Stimulated activated CD8-positive, alpha-beta memory T cell treated with anti-CD3 and anti-CD28 coated beads, Interleukin-12 subunit alpha, Interleukin-12 subunit beta, amount 100 ng/mL, for 24 hours (primary cell): ENCODE measurements at regions not wholly inside any gene's neighbourhood (a gene's known extent, or its start where the extent isn't known, plus 50 kb on each side); places are given as distances from the start of the nearest gene placed in this dataset.

Experiments
- DNase-seq: peaks from one replicate; pipeline ENCODE4 v3.0.0-alpha.2; 2020; ENCODE audit errors: extremely low read depth

DNA sequence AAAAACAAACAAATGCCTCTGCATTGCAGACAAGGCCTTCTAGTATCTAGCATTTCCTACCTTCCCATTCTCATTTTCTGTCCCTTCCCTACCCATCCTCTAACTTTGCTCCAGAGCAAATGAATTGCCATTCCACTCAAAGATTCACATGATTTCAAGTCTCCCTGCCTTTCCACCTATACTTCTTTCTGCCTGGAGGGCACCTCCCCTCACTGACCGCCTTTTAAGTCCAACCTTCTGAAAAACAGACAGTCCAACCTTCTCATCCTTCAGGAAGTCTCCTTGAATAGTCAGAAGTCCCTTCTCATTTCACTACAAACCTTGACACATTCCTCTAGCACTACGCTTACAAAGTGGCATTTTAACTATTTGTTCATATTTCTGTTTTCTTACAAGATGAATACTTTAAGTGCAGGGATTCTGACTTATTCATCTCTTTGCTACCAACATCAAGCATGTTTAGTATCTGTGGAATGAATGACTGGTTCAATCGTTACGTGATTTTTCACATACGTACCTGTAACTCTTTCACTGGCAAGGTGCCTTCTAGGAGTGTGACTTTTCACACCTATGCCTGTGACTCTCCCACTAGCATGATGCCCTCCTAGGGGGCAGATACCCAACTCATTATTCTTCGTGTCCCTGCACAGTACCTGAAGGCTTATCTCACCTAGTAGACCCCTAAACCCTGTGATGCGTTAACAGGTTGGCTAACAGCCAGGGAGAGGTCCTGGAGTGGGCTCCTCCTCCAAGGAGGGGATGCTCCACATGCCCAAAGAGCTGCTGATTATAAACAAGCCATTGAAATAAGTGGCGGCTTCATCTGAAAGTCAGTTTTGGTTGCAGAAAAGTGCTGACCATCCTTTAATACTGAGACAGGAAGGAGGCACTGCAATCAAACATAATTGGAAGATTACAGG is 356.2 kb downstream of the MYCN start:
- DNase-seq = no peak

DNA sequence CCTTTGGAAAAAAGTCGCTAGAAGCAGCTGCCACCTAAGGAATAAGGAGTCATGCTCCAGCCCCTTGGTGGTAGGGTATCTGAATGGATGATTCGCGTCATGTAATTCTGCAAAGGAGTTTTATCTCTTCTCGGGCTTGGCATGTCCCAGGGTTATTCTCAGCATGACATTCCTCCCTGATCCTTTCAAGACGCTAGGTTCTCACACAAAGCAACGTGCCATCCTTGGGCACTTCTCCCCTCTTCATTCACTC is 355.6 kb downstream of the MYCN start:
- DNase-seq = no peak

DNA sequence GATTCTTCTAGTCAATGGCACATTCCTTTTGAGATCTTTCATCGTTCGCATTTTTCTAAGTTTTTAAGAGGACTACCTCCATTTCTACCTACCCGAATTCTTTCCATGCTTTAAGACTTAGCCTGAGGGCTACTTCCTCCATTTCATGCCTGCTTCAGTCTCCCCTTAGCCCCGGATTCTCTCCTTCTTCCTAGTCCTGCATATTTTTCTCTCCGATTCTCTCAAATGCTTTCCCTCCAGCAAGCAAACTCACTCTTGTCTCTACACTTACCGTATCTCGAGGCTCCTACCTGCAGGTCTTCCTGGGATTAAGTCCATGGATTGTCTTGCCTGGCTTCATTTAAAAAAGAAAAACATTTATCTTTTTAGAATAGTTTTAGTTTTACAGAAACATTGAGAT is 354.4 kb downstream of the MYCN start:
- DNase-seq = no peak

DNA sequence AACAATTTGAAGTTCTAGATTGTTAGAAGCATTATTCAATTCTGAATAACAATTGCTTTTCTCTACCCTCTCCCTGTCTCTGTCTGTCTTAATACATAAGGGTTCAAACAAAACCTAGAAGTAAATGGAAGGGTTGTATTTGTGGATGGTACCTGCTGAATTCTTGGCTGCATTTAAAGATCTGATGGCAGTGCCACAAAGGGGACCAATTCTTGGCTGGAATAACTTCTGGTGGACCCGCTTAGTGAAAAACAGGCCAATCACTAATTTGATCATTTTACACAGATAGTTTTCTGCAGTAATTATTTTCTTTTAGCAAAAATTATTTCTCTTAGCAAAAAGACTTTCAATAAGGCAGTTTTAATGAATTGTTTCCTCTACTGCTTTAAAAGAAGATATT is 353.5 kb downstream of the MYCN start:
- no peak for DNase-seq

DNA sequence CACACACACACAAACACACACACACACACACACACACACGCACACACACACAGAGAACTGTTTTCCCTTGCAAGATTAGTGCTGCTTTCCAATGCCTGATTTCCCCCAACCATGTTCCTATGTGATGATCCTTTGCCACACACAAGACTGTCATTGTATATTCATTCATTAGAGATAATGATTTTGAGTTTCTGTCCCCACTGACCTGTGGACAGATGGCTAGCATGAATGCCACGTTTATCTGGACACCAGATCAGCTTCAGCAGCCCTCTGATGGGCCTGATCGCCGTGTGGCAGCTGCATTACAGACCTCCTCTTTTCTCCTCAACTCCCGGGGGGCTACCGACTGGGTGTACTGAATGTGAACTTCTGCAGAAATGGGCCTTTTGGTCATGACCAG is 353.0 kb downstream of the MYCN start:
- DNase-seq = no peak

DNA sequence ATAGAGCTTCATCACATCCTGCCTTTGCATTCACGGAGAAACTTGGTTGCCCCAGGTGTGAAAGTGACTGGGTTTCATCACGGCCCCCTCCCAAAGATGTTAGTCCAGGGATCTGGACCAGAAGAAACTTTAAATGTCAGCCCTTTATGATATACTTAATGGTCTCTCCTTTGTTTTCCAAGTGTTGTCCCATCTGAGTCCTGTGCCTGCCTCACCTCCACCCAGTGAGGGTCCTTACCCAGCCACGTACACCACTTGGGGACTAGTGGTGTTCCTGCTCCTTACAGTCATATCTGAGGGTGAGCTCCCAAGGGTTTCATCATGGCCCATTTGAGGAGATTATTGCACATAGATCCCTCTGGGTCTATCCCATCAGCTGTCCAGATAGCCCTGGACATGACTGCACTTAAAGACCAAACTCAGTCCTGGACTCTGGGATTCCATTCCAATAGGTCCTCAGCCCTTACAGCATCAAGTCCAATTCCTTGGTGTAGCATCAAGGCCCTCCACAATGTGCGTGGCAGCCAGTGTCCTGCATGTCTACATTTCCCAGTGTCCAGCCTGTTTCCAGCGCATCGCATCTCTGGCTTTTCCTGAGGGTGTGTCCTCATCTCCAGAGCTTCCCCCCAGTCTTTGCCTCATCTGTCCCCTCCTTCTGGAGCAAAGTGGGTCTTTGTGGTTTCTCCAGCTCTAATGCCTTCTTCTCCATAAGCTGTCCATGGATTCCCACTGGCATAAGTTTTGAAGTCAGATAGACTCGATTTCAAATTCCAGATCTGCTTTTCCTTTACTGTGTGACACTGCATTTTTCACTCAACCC is 351.6 kb downstream of the MYCN start:
- no peak for DNase-seq

DNA sequence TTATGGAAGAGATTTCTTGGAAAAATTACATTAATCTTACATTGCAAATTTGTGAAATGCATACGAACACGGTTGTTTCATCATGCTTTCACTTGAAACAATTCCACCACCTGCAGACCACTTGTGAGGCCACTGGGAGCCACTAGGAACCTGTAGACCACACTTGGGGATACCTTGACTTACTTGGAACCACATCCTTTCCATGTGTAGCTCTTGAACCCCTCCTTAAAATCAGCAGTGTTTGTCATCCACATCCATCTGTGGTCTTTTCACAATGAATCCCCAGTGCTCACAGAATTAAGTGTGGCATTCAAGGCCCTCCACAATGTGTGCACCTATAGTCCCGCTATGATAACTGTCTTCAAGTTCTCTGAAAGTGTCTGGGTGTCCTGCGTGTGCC is 350.9 kb downstream of the MYCN start:
- no peak for DNase-seq

DNA sequence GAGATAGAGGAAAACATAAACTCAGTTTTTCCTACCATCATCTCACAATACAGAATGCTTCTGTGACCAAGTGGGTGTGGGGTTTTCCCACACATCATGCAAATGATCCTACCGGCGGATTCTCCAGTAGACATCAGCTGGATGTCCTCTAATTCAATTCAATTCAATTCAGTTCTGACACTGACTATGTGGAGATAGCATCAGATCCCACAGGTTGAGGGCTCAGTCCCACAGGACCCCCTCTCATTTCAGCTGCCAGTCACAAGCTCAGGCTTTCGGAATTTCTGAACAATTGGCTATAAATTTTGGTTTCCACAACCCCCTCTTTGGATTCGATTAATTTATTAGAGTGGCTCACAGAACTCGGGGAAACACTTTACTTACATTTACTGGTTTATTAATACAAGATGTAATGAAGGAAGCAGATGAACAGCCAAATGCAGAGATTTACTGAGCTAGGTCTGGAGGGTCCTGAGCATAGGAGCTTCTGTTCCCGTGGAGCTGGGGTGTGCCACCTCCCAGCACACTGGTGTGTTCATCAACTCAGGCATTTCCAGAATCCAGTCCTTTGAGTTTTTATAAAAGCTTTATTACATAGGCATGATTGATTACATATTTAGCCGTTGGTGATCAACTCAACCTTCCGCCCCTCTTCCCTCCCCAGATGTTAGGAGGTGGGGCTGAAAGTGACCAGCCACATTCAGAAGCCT is 350.1 kb downstream of the MYCN start:
- no peak for DNase-seq

DNA sequence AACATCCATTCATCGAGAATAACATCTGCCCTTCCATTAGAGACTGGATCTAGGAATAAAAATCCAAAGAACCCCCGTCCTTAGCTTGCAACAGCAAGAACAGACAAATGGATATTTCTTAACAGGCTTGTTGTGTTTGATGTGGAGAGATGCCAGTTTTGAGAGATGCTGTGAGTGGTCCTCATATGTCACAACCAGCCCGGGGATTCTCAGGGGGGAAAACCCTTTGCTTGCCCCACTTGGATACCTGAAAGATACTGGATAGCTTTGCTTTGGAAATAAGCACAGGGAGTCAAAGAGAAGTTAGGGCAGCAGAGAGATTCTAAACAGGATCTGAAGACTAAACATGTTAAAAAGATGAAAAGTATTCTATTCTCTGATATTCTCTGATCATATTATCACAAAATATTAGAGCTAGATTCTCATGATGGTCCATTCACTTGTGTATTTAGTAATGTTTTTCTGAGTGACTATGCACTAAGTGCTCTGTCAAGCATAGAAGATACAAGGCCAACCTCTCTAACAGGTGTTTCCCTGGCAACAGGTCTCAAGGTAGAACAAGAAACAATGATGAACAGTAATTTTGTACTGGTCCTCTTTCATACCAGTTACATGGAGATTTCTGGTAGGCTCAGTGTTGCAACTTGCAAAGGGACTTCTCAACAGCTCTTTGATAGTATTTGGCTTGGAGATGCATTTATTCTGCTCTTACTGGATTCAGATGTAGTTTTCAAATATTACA is 348.2 kb downstream of the MYCN start:
- DNase-seq = no peak

DNA sequence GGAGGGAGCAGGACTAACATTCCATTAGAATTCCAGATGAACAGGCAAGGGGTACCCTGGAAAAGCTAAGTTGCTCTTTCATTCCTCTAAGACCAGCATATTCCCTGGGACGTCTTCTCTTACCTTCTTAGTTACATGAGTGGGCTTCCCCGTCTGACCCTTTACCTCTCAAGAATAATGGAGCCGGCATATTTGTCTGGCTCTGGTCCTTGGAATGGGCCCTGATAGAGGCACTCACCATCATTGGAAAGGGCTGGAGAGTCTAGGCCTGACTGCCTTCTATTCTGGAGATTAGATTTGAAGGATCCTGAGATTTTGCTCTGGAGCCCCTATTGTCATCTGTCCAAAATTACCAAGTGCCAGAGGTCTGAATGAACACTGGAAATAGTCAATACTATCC is 347.5 kb downstream of the MYCN start:
- DNase-seq = no peak

DNA sequence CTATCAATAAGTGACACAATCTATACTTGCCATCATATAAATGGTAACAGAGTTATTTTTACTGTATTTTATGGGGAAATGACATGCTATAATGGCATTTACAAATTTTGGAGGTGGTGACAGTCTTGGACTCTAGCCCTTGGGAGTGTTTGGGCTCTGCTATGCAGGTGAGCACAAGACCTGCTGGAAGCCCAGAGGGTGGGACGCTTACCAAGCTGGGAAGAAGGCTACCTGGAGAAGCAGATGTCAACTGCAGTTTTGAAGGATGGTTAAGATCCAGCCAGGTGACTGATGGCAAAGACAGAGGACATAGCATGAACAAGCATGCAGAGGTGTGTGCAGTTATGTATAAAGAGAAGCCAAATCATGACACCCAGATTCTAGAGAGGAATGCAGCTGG is 346.9 kb downstream of the MYCN start:
- no peak for DNase-seq

DNA sequence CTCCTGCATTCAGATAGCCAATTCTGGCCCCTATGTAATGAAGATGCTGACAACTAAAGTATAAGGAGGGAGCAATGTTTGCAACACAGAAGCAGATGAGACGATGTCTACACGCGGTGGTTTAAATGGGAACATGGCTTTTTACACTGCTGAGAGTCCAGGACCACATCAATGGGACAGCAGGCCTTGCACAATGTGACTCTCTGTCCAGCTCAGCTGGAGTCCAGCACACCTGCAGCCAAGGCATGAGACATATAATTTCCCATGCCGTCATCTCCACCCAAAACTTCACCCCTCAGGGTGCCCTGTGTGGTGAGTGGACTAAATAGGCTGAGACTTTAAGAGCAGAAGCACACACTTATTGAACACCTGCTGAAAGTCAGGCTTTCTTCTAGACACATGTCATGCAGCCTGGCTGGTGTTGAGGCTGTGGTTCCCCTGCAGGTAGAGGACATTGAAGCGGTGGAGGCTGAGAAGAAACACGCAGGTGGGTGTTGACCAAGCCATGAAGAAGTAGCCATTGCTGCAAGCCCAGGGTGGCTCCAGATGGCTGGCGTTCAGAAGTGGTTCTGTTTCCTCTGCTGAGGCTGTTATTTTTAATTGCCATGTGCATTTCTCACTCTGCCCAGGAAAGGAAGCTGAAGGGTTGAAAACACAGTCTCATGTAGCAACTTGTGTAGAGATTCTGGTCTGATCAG is 345.6 kb downstream of the MYCN start:
- DNase-seq = no peak

DNA sequence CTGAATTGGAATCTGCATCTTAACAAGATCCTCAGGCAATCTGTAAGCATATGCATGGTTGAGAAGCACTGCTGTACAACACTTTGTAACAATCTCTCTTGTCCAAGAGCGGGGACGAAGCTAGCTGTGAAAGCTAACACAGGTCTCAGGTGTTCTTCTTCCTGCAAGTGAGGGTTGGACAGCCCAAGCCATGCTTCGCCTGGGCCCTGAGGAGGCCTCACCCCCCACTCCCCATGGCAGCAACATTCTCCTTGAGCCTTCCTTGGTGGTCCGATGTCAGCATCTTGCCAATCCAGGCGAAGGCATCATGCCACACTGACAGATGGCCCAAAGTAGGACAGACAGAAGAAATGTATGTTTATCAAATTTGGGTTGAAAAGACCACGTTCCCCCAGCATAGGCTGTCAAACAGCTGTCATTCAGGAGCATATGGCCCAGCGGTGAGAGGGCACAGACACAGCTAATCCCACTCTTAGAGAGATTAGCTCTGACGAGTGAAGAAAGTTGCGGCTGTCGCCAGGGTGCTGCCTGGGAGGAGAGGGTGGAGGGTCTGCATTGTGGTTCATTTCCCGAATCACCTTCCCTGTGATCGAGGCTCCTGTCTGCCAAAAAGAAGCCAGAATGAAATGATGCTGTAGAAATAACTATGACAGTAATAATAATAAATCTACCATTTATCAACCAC is 344.7 kb downstream of the MYCN start:
- no peak for DNase-seq

DNA sequence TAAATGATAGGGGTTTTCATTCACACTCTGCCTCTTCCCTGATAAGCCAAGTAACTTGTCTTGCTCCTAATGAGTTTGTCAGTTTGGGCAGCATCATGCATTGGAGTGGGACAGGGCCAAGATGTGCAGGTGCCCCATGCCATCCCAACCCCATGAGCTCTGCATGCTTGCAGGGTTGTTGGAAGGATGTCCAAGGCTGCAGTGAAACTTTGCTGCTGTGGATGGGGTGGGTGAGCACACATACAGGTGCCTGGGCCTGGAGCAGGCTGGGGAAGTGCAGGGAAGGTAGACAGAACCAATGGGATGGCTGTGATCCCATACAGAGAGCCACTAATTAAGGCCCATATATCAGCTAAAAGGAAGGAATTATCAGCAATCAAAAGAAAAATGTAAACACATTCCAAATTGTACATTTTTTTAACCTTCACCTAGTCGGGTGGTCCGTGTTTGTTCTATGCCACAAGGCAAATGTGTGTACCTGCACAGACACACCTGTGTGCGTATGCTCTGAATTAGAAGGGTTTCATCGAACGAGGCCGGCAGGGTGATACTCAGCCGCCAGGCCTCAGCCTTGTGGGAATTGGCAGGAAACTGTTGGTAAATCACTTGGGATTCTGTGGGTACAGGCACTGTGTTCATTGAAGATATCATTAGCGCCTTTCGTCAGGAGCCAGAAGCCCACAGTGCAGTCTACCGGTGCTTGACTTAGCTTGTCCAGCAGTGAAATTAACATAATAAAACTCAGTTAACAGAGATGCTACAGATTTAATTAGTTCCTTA is 342.9 kb downstream of the MYCN start:
- no peak for DNase-seq

DNA sequence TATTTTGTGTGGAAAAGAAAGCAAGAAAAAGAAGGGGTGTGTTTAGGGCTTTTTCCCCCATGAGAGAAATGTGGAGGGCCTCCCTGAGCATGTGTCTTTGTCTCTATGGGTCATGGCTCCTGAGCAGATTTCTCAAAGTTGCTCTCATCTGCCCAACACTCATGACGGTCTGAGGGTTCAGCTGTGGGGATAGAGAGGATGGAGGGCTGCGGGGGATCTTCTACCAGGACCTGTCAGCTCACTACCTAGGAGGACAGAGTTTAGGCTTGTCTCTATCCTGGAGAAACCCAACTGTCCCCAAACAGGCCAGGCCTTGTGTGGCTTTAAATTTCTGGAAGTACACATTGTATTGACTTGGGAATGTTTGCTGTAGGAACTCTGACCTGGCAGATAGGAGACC is 342.2 kb downstream of the MYCN start:
- DNase-seq = no peak

DNA sequence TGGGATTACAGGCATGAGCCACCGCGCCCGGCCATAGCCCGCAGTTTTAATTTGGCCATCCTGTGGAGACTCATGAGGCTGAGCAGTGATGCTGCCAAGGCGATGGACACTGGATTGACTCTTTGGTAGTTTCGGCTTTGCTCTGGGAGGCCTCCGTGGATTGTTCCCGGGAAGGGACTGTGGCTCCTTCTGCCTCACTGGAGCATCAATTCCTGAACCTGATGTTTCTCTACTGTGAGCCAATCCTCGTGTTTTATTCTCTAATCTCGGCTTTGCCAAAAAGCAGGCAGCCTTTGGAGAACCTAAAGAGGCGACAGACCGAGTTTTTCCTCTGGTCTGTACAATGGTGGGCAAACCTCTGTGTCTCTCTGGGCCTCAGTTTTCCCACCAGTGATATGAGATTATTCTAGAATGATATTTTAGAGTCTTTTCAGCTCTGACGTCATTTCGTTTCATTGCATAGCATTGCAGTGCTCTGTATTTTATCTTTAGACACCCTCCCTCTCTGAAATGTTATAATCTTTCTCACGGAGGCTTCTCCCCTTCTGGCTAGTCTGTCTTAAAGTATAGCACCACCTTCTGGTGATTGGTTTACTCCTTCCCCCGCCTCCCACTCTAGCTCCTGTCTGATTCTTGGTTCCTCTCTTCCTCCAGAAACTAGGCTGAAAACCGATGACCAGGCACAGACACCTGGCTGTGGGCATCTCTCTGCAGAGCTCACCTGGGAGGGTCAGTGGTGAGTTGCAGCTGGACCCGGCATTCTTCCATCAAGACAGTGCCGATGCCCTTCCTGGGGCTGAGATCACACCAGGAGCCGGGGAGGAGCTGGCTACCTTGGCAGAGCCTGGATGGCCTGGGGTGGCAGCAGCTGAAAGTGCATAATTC is 341.3 kb downstream of the MYCN start:
- DNase-seq = no peak

DNA sequence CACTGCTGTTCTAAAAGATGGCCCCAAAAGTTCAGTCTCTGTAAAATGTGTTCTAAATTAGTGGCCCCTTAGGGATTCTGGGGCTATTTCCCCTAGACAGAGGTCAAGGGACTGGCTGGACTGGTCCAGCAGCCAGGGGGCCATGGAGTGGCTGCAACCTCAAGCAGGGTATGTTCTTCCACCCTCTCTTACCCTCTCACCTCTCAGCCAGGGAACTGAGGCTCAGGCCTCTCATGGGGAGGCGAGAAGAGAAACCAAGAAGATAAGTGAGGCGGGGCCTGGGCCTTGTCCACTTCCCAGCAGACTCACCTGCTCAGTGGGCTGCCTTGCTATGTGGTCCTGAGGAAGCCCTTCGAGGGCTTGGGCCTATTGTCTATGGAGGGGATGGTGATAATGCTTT is 339.7 kb downstream of the MYCN start:
- no peak for DNase-seq

DNA sequence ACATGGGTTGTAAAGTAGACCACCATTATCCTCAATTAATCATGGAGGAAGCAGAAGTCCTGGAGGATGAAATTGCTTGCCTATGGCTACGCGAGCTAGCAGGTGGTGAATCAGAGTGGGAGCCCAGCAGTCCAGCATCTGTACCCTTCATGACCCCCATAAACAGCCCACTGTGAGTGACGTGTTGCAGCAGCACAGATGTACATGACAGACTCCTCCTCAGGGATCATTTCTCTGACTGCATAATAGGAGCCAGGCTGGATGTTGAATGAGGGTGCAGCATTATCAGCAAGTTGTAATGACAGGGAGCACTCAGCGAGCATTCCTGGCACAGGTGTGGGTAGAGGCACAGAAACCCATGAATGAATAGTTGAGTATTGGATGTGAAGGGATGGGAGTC is 339.3 kb downstream of the MYCN start:
- no peak for DNase-seq

DNA sequence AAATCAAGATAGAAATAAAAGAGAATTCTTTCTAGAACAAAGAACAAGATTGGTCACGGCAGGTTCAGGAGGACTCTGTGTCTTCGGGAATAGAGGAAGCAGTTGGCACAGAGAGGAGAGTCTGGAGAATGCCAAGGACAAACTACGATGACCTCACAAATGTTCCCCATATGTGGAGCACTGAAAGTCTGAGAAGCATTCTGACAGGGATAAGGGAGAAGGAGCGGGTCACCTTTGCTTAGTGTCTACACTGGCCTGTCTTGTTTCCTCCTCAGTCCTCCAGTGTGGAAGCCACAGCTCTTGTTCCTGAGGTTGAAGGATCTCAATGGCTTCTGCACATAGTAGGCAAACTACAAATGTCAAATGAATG is 338.8 kb downstream of the MYCN start:
- DNase-seq = no peak
